Panc1 (cell line): ENCODE measurements at regions not wholly inside any gene's neighbourhood (a gene's known extent, or its start where the extent isn't known, plus 50 kb on each side); places are given as distances from the start of the nearest gene placed in this dataset.

ENCODE experiments used
- ATAC-seq: fragments of 200-7000 bp; cut with Tn5 transposase; 2 replicates; pipeline ENCODE4 v1.9.1; 2020; ENCODE audit warnings: mild to moderate bottlenecking, moderate library complexity
- BruUV-seq: library from RNA; stranded (reverse); fragments of 400-500 nt; replicated peaks from 2 replicates; lab custom pipeline; 2021; lab: Mats Ljungman, UMichigan
- CTCF ChIA-PET: fragments of 300-600 bp; sonication (Branson Sonifier 250); formaldehyde crosslinking; loops from one replicate; lab custom pipeline; 2022; ENCODE audit warnings: antibody characterized with exemption; lab: Charles Lee
- POLR2A ChIA-PET: fragments of 300-600 bp; sonication (Branson Sonifier 250); formaldehyde crosslinking; loops from one replicate; lab custom pipeline; 2022; ENCODE audit warnings: antibody characterized with exemption; lab: Charles Lee
- DNase-seq: peaks from one replicate; pipeline ENCODE4 v3.0.0-alpha.2; 2010; ENCODE audit warnings: low read depth, low spot score
- H3K27ac ChIP-seq: 2 replicates; pipeline ENCODE4 v1.5.1; 2011; ENCODE audit warnings: mild to moderate bottlenecking, low read length, inconsistent platforms
- H3K27me3 ChIP-seq: fragments of 200-500 bp; sonication (Bioruptor generic); 2 replicates; pipeline ENCODE4 v1.6.0; 2014; ENCODE audit warnings: low read length, inconsistent platforms; ENCODE audit not compliant: control insufficient read depth, insufficient read depth
- H3K36me3 ChIP-seq: fragments of 200-500 bp; sonication (Bioruptor generic); 2 replicates; pipeline ENCODE4 v1.5.1; 2014; ENCODE audit warnings: inconsistent platforms, mild to moderate bottlenecking, low read length, moderate library complexity; ENCODE audit not compliant: control insufficient read depth, insufficient read depth
- H3K4me1 ChIP-seq: 2 replicates; pipeline ENCODE4 v1.5.1; 2011; ENCODE audit warnings: inconsistent platforms, mild to moderate bottlenecking, low read length, moderate library complexity; ENCODE audit not compliant: control insufficient read depth, insufficient read depth
- H3K4me3 ChIP-seq, 2 experiments: 2 replicates each; pipeline ENCODE4 v1.5.1; 2011 to 2012; ENCODE audit warnings: low read depth in 2 of 2, low read length in 2 of 2, mild to moderate bottlenecking in 2 of 2, inconsistent platforms in 1 of 2, moderate library complexity in 1 of 2
- H3K9me3 ChIP-seq: fragments of 200-500 bp; sonication (Bioruptor generic); 2 replicates; pipeline ENCODE4 v1.5.1; 2014; ENCODE audit warnings: low read depth, mild to moderate bottlenecking, inconsistent platforms, low read length, moderate library complexity; ENCODE audit not compliant: control insufficient read depth, insufficient read depth
- POLR2AphosphoS5 ChIP-seq: IDR thresholded peaks from 2 replicates; pipeline ENCODE4 v1.6.1; 2012; ENCODE audit warnings: mild to moderate bottlenecking, low read depth, low read length, moderate library complexity
- SIN3A ChIP-seq: IDR thresholded peaks from 2 replicates; pipeline ENCODE4 v1.6.1; 2012; ENCODE audit warnings: low read depth, mild to moderate bottlenecking, low read length, moderate library complexity, borderline replicate concordance; ENCODE audit not compliant: insufficient read depth
- TCF7L2 ChIP-seq: IDR thresholded peaks from 2 replicates; pipeline ENCODE4 v1.6.1; 2011; ENCODE audit warnings: mild to moderate bottlenecking, low read depth, low read length, inconsistent platforms
- in situ Hi-C: cut with HindIII; loops from 2 replicates; pipeline ENCODE4 v1.10.0; 2016; ENCODE audit warnings: low sequenced_read_pairs, low pct_unique_long_range_greater_than_20kb
- intact Hi-C: fragments of 100-400 bp; cut with micrococcal nuclease; formaldehyde crosslinking; loops from one replicate; pipeline ENCODE4 v1.10.0; 2022; ENCODE audit not compliant: unreplicated experiment
- TF ChIP-seq, protein P1 (sequence below), 2 experiments: IDR thresholded peaks; 2 replicates each; pipeline ENCODE4 v1.6.1; 2011 to 2012; ENCODE audit warnings: low read depth in 2 of 2, control low read depth in 1 of 2, low read length in 1 of 2, mild to moderate bottlenecking in 1 of 2, moderate library complexity in 1 of 2; ENCODE audit not compliant: insufficient read depth in 1 of 2
- TF ChIP-seq, protein P2 (sequence below): fragments of 450-650 bp; IDR thresholded peaks from 2 replicates; pipeline ENCODE4 v1.5.1; 2017; ENCODE audit warnings: mild to moderate bottlenecking

DNA sequence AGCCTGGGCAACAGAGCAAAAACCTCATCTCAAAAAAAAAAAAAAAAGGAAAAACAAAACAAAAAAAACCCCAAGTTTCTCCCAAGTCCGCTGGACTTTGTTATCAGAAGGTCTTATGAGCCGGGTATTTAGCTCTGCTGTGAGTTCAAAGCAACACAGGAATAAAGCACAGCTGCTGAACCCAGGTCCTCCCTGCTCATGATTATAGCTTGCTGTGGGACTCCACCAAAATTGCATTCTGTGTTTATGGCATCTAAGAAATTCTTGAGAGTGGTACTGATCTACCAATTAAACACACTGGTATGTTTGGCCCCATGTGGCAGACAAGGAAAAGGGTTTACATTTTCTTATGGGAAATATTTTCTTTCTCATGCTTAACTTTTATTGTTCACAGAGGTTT is 93.6 kb upstream of the NEDD9 start:
- no peaks in the 10 kb centered on the region for H3K27me3 ChIP-seq
- no peaks in the 10 kb centered on the region for H3K36me3 ChIP-seq
- ChIA-PET POLR2A (no interaction called here), CTCF (no interaction called here)
- no peak overlapping the region for H3K4me3 ChIP-seq
- no peaks in the 10 kb centered on the region for H3K4me1 ChIP-seq
- in situ Hi-C loops: no loop called here
- TF ChIP-seq POLR2AphosphoS5 (no peak), TCF7L2 (no peak), SIN3A (no peak)
- TF ChIP-seq, protein P1, sequence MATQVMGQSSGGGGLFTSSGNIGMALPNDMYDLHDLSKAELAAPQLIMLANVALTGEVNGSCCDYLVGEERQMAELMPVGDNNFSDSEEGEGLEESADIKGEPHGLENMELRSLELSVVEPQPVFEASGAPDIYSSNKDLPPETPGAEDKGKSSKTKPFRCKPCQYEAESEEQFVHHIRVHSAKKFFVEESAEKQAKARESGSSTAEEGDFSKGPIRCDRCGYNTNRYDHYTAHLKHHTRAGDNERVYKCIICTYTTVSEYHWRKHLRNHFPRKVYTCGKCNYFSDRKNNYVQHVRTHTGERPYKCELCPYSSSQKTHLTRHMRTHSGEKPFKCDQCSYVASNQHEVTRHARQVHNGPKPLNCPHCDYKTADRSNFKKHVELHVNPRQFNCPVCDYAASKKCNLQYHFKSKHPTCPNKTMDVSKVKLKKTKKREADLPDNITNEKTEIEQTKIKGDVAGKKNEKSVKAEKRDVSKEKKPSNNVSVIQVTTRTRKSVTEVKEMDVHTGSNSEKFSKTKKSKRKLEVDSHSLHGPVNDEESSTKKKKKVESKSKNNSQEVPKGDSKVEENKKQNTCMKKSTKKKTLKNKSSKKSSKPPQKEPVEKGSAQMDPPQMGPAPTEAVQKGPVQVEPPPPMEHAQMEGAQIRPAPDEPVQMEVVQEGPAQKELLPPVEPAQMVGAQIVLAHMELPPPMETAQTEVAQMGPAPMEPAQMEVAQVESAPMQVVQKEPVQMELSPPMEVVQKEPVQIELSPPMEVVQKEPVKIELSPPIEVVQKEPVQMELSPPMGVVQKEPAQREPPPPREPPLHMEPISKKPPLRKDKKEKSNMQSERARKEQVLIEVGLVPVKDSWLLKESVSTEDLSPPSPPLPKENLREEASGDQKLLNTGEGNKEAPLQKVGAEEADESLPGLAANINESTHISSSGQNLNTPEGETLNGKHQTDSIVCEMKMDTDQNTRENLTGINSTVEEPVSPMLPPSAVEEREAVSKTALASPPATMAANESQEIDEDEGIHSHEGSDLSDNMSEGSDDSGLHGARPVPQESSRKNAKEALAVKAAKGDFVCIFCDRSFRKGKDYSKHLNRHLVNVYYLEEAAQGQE (IDR thresholded peaks at IDR 0.05; ENCODE audit: insufficient read depth in 1 of 2, low read depth in 2 of 2, low read length in 1 of 2): no peak
- TF ChIP-seq, protein P2, sequence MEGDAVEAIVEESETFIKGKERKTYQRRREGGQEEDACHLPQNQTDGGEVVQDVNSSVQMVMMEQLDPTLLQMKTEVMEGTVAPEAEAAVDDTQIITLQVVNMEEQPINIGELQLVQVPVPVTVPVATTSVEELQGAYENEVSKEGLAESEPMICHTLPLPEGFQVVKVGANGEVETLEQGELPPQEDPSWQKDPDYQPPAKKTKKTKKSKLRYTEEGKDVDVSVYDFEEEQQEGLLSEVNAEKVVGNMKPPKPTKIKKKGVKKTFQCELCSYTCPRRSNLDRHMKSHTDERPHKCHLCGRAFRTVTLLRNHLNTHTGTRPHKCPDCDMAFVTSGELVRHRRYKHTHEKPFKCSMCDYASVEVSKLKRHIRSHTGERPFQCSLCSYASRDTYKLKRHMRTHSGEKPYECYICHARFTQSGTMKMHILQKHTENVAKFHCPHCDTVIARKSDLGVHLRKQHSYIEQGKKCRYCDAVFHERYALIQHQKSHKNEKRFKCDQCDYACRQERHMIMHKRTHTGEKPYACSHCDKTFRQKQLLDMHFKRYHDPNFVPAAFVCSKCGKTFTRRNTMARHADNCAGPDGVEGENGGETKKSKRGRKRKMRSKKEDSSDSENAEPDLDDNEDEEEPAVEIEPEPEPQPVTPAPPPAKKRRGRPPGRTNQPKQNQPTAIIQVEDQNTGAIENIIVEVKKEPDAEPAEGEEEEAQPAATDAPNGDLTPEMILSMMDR: no peak
- intact Hi-C loops: no loop called here
- BruUV-seq: no TSS peak
- no peak for DNase-seq
- H3K27ac ChIP-seq: no peak overlapping the region
- no peaks in the 10 kb centered on the region for H3K9me3 ChIP-seq
- no peak for ATAC-seq

DNA sequence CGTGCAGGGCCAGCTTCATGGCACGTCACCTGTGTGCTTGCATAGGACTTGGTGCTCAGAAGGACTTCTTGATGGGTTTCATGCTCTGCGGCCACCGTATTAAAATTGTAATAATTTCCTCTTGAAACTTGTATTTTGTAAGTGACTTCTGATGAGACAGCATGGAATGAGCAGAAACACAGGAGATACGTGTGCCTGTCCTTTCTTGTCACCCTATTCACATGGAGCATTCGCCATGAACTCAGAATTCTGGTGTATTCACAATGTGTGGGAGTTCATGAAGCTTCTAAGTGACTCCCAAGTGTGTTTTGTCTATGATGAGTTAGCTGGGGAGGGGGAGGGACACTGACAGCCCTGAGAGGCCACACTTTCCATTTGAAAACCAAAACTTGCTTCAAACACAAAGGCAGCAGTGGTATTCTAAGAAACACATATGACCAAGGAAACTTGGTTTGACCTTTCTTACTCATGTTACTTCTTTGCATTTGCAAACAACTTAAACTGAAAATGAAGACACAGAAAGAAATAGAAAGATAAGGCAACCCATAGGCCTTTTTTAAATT is 92.1 kb upstream of the NEDD9 start:
- in situ Hi-C loops: no loop called here
- H3K9me3 ChIP-seq: no peaks in the 10 kb centered on the region
- intact Hi-C loops: no loop called here
- ATAC-seq (no peak), DNase-seq (no peak)
- BruUV-seq: no TSS peak
- H3K27me3 ChIP-seq: no peaks in the 10 kb centered on the region
- TF ChIP-seq POLR2AphosphoS5 (no peak), TCF7L2 (no peak), SIN3A (no peak)
- TF ChIP-seq, protein P2: no peak
- TF ChIP-seq, protein P1 (IDR thresholded peaks at IDR 0.05; ENCODE audit: insufficient read depth in 1 of 2, low read depth in 2 of 2, low read length in 1 of 2): no peak
- H3K4me3 ChIP-seq: no peak overlapping the region
- no peaks in the 10 kb centered on the region for H3K4me1 ChIP-seq
- ChIA-PET CTCF (no interaction called here), POLR2A (no interaction called here)
- no peaks in the 10 kb centered on the region for H3K36me3 ChIP-seq
- H3K27ac ChIP-seq: no peak overlapping the region
